Coronary artery (tissue), 2 donors: ENCODE measurements at regions not wholly inside any gene's neighbourhood (a gene's known extent, or its start where the extent isn't known, plus 50 kb on each side); places are given as distances from the start of the nearest gene placed in this dataset.
"Not testable (repeated sequence)": the region's sequence is repeated elsewhere in the genome, so short reads cannot be mapped to it uniquely, and the experiment has no call there.

Experiments used
- DNase-seq: peaks from one replicate; pipeline ENCODE4 v3.0.0-alpha.2; 2017; ENCODE audit warnings: low spot score
- H3K27ac ChIP-seq, 2 donors: fragments of 200-600 bp; sonication (generic); one replicate each; pipeline ENCODE4 v1.5.1; 2016 to 2019
- H3K4me3 ChIP-seq: fragments of 200-600 bp; sonication (generic); 2 replicates; pipeline ENCODE4 v1.5.1; 2016; ENCODE audit warnings: mild to moderate bottlenecking, moderate library complexity
- CTCF ChIP-seq: fragments of 200-600 bp; sonication (generic); IDR thresholded peaks from one replicate; pipeline ENCODE4 v1.5.1; 2019; ENCODE audit warnings: antibody characterized with exemption

GRCh38 chr7:142583446-142583845, 165.8 kb upstream of the PRSS1 start:
- no peak overlapping the region for H3K27ac ChIP-seq
- H3K4me3 ChIP-seq, result no peak overlapping the region
- TF ChIP-seq CTCF, result no peak
- DNase-seq, result no peak

- Histone ChIP-seq H3K4me3 (no peak overlapping the region), H3K27ac (no peak overlapping the region)
- no peak for DNase-seq
- no peak for TF ChIP-seq CTCF
These were observed 166.9 kb upstream of the PRSS1 start for GRCh38 chr7:142582351-142582750.

- Histone ChIP-seq H3K4me3 (no peak overlapping the region), H3K27ac (no peak overlapping the region)
- no peak for TF ChIP-seq CTCF
- no peak for DNase-seq
These were observed 167.9 kb upstream of the PRSS1 start for GRCh38 chr7:142581341-142581740.

GRCh38 chr7:142579946-142580345, 169.3 kb upstream of the PRSS1 start:
- Histone ChIP-seq H3K27ac (no peak overlapping the region), H3K4me3 (no peak overlapping the region)
- TF ChIP-seq CTCF, result no peak
- no peak for DNase-seq

- H3K4me3 ChIP-seq, DNase-seq, H3K27ac ChIP-seq: not testable (repeated sequence)
These were observed 173.9 kb upstream of the PRSS1 start for GRCh38 chr7:142575351-142575750.

- DNase-seq, result no peak
- TF ChIP-seq CTCF, result no peak
- H3K4me3 ChIP-seq, result no peak overlapping the region
- H3K27ac ChIP-seq, result no peak overlapping the region
These were observed 177.7 kb upstream of the PRSS1 start for GRCh38 chr7:142571581-142571980.

- no peak for TF ChIP-seq CTCF
These were observed 179.4 kb upstream of the PRSS1 start for GRCh38 chr7:142569851-142570250.

More at GRCh38 chr7:142569851-142570250, 179.4 kb upstream of the PRSS1 start:
- DNase-seq, result no peak
- Histone ChIP-seq H3K27ac (no peak overlapping the region), H3K4me3 (no peak overlapping the region)
